SU-DHL-6 (cell line): ENCODE measurements at regions not wholly inside any gene's neighbourhood (a gene's known extent, or its start where the extent isn't known, plus 50 kb on each side); places are given as distances from the start of the nearest gene placed in this dataset.

Source experiments
- H2AFZ ChIP-seq: fragments of 200-600 bp; sonication (generic); 2 replicates; pipeline ENCODE4 v1.6.1; 2014; ENCODE audit warnings: low read depth, mild to moderate bottlenecking, moderate library complexity, mixed read lengths, antibody characterized with exemption, low read length; ENCODE audit not compliant: severe bottlenecking
- H3F3A ChIP-seq: fragments of 200-600 bp; shearing (Covaris generic); 2 replicates; pipeline ENCODE4 v1.6.0; 2016; ENCODE audit warnings: antibody characterized with exemption, mild to moderate bottlenecking; ENCODE audit not compliant: insufficient read depth
- H3K27ac ChIP-seq: fragments of 200-600 bp; sonication (generic); 2 replicates; pipeline ENCODE4 v1.5.1; 2016; ENCODE audit warnings: low read depth, mild to moderate bottlenecking, low read length, moderate library complexity, mixed read lengths
- H3K27me3 ChIP-seq: fragments of 200-600 bp; sonication (generic), shearing (Covaris generic); 2 replicates; pipeline ENCODE4 v1.6.0; 2014; ENCODE audit warnings: mild to moderate bottlenecking, low read length
- H3K36me3 ChIP-seq: fragments of 200-600 bp; sonication (generic); 2 replicates; pipeline ENCODE4 v1.6.1; 2014; ENCODE audit warnings: mild to moderate bottlenecking, low read length, mixed read lengths
- H3K4me2 ChIP-seq: fragments of 300-600, 200-600 bp; shearing (Covaris generic), sonication (generic); 2 replicates; pipeline ENCODE4 v1.6.0; 2014; ENCODE audit warnings: low read length, low read depth, mild to moderate bottlenecking; ENCODE audit not compliant: poor library complexity, severe bottlenecking
- H3K4me3 ChIP-seq: fragments of 200-600 bp; sonication (generic); 2 replicates; pipeline ENCODE4 v1.5.1; 2014; ENCODE audit warnings: antibody characterized with exemption, low read length, mild to moderate bottlenecking, mixed read lengths; ENCODE audit not compliant: insufficient read depth, poor library complexity, severe bottlenecking
- H3K79me2 ChIP-seq: fragments of 200-600 bp; sonication (generic); 2 replicates; pipeline ENCODE4 v1.6.1; 2014; ENCODE audit warnings: mild to moderate bottlenecking, low read length, moderate library complexity; ENCODE audit not compliant: insufficient read depth
- H3K9ac ChIP-seq: fragments of 200-600 bp; sonication (generic); 2 replicates; pipeline ENCODE4 v1.7.0; 2014; ENCODE audit warnings: mild to moderate bottlenecking, low read length
- H3K9me2 ChIP-seq: fragments of 200-600 bp; sonication (generic); replicated peaks from 2 replicates; pipeline ENCODE4 v1.6.1; 2014; ENCODE audit warnings: low read length; ENCODE audit not compliant: insufficient read depth
- H3K9me3 ChIP-seq: fragments of 200-600 bp; sonication (generic); 2 replicates; pipeline ENCODE4 v1.6.1; 2014; ENCODE audit warnings: low read length, mixed read lengths; ENCODE audit not compliant: insufficient read depth
- H4K20me1 ChIP-seq: fragments of 200-600 bp; sonication (generic); 2 replicates; pipeline ENCODE4 v1.6.1; 2014; ENCODE audit warnings: low read depth, mild to moderate bottlenecking, antibody characterized with exemption, low read length, moderate library complexity, mixed read lengths
- EZH2phosphoT487 ChIP-seq: fragments of 200-600 bp; sonication (generic), shearing (Covaris generic); conservative IDR thresholded peaks from 2 replicates; pipeline ENCODE4 v1.6.1; 2018; ENCODE audit warnings: mild to moderate bottlenecking, antibody characterized with exemption, low read length, moderate library complexity, mixed read lengths
- TF ChIP-seq, protein P1 (sequence below): fragments of 200-600 bp; sonication (generic); IDR thresholded peaks from one replicate; pipeline ENCODE4 v1.5.1; 2017; ENCODE audit warnings: antibody characterized with exemption, mild to moderate bottlenecking, low read length, moderate library complexity; ENCODE audit not compliant: insufficient read depth, poor library complexity, severe bottlenecking

DNA sequence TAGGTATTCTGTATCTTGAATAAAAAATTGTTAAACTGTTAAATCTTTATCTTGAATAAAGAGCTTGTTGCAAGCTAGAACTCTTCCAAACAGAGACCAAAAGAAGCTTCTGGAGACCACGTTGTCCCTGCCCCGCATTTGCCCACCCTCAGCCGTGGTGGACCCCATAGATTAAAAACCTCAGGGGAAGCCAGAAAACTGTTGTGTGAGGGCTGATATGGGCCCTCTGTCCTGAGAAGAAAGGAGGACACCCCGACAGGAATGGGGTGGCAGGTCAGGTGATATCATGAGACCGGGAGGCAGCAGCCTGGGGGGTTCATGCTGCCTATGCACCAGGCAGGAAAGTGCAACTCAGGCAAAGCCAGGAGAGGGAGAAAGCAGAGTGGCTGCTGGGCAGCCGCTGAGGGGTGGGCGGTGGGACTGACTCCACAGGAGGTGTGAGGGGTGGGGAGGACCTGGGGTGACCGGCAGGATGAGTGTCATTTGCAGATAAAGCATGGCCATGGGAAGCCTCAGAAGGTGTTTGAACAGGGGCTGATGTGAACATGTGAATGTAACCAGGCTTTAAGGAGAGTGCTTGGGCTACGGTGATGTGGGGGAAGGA, 147.8 kb downstream of the IRF8 start:
- Histone ChIP-seq H3K27me3 (no peaks in the 10 kb centered on the region), H2AFZ (no peak overlapping the region), H3K36me3 (no peaks in the 10 kb centered on the region), H4K20me1 (no peaks in the 10 kb centered on the region), H3F3A (no peaks in the 10 kb centered on the region), H3K4me2 (no peak overlapping the region), H3K9me3 (no peaks in the 10 kb centered on the region), H3K9me2 (no peaks in the 10 kb centered on the region), H3K79me2 (no peaks in the 10 kb centered on the region), H3K27ac (no peak overlapping the region), H3K9ac (no peak overlapping the region), H3K4me3 (no peak overlapping the region)
- no peak for TF ChIP-seq EZH2phosphoT487
- TF ChIP-seq, protein P1, sequence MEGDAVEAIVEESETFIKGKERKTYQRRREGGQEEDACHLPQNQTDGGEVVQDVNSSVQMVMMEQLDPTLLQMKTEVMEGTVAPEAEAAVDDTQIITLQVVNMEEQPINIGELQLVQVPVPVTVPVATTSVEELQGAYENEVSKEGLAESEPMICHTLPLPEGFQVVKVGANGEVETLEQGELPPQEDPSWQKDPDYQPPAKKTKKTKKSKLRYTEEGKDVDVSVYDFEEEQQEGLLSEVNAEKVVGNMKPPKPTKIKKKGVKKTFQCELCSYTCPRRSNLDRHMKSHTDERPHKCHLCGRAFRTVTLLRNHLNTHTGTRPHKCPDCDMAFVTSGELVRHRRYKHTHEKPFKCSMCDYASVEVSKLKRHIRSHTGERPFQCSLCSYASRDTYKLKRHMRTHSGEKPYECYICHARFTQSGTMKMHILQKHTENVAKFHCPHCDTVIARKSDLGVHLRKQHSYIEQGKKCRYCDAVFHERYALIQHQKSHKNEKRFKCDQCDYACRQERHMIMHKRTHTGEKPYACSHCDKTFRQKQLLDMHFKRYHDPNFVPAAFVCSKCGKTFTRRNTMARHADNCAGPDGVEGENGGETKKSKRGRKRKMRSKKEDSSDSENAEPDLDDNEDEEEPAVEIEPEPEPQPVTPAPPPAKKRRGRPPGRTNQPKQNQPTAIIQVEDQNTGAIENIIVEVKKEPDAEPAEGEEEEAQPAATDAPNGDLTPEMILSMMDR = no peak

DNA sequence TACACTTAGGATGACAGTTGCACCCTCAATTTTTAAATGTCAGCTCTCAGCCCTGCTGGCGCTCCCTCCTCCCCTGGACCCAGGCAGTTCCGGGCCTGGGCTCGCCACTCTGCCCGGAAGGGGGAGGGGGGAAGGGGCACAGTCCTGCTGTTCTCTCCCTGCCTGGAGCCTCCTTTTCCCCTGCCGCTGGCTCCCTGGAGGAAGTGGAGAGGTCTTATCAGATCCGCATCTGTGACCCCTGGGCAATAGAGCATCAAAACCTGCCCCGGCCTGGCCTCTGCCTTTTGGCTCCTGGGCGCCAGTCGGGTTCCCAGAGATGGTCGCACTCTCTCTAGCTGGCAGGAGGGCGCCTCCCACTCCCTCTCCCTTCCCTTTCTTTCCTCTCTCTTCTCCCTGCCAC, 149.3 kb downstream of the IRF8 start:
- Histone ChIP-seq H3F3A (no peaks in the 10 kb centered on the region), H3K79me2 (no peaks in the 10 kb centered on the region), H3K4me3 (no peak overlapping the region), H3K36me3 (no peaks in the 10 kb centered on the region), H3K27me3 (no peaks in the 10 kb centered on the region), H3K27ac (no peak overlapping the region), H3K9me3 (no peaks in the 10 kb centered on the region), H2AFZ (no peak overlapping the region), H3K4me2 (no peak overlapping the region), H4K20me1 (no peaks in the 10 kb centered on the region), H3K9ac (no peak overlapping the region), H3K9me2 (no peaks in the 10 kb centered on the region)
- no peak for TF ChIP-seq EZH2phosphoT487
- TF ChIP-seq, protein P1 = no peak

DNA sequence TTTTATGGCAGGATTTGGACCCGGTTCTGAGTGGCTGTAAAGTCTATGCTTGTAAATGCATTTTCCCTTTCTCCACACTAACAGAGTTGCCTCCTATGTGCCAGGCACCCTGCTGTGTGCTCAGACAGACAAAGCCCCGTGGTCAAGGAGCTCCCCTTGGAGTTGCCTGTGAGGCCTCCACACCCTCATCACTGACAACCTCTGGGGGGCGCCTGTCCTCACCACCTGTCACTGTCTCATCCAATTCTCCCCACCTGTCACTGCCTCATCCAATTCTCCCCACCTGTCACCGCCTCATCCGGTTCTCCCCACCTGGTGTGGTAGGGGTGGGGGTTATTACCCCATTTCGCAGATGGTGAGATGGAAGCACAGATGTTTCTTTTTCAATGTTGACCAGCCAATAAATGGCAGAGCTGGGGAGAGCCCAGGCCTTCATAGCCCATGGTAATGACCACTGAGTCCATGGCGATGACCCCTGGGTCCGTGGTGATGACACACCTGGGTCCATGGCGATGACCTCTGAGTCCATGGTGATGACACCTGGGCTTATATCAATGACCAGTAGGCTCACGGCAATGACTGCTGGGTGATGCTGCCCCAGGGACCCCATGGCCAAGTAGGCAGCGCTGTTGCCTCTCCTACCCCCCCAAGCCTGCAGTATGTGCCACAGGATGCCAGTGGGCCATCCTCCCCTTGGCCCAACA, 150.1 kb downstream of the IRF8 start:
- H2AFZ ChIP-seq = no peak overlapping the region
- TF ChIP-seq, protein P1 = peak; percentile 18
- TF ChIP-seq EZH2phosphoT487 = no peak
- no peaks in the 10 kb centered on the region for H3K9me2 ChIP-seq
- no peaks in the 10 kb centered on the region for H3K9me3 ChIP-seq
- H4K20me1 ChIP-seq = no peaks in the 10 kb centered on the region
- no peak overlapping the region for H3K4me2 ChIP-seq
- no peak overlapping the region for H3K27ac ChIP-seq
- no peaks in the 10 kb centered on the region for H3K79me2 ChIP-seq
- H3F3A ChIP-seq = no peaks in the 10 kb centered on the region
- no peak overlapping the region for H3K4me3 ChIP-seq
- H3K27me3 ChIP-seq = no peaks in the 10 kb centered on the region
- no peak overlapping the region for H3K9ac ChIP-seq
- no peaks in the 10 kb centered on the region for H3K36me3 ChIP-seq
